IPS DF 19.7 (cell line): ENCODE measurements at regions not wholly inside any gene's neighbourhood (a gene's known extent, or its start where the extent isn't known, plus 50 kb on each side); places are given as distances from the start of the nearest gene placed in this dataset.

Source experiments
- DNase-seq: peaks from one replicate; pipeline ENCODE4 v3.0.0-alpha.2; 2013; ENCODE audit warnings: low read depth, low spot score

- no peak for DNase-seq
These were observed 630.0 kb upstream of the GRM3 start for GRCh38 chr7:86013662-86014061.

DNA sequence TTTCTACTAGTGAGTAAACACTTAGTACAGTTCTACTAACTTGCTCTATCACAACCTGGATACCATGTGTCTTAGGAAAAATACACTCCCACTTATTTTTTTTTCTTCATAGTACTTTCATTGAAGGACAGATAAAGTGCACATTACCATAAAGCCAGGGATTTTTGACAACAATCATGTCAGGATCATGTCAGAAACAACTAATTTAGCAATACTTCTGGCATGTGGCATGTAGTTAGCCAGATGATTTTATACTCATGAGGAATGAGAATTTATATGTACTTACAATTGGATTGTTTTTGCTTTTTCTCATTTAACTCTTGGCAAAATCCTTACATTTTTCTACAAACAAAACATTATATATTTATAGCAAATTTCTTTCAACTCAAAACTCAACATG is 630.7 kb upstream of the GRM3 start:
- DNase-seq, result no peak

DNA sequence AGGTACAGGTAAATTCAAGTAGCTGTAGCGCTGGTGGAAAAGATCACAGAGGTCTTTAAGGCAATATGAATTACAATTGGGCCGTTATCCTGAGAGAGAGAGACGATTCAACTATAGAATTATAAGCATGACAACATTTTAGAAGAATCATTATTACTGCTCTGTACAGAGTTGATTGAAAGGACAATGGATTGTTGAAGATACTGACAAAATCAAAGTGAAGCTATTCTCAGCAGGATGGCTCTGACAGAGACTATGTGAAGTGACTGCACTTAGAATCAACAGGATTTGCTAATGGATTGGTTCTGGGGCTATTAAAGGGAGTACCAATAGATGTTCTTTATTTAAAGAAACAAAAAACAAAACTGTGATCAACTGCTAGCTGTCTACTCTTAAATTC is 634.8 kb upstream of the GRM3 start:
- DNase-seq, result no peak

GRCh38 chr7:86006909-86007308 is 636.8 kb upstream of the GRM3 start:
- no peak for DNase-seq

DNA sequence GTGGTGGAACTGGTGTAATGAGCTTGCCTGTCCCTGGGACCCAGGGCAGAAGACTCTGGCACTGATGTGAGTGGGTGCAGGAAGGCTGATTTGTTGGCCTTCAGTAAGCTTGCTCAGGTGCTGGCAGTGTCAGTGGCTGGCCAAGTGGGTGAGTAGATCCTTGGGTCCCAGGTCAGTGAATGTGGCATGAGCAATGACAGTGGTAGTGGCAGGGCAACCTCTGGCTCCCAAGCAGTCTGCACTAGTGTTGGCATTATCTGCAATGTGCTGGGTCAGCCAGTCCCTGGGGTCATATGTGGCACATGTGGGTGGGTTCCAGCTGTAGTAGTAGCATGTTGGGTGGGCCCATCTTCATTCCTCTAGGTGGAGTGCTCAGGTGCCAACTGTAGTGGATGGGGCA is 640.9 kb upstream of the GRM3 start:
- no peak for DNase-seq

- DNase-seq, result no peak
These were observed 646.2 kb upstream of the GRM3 start for GRCh38 chr7:85997515-85997914.

- DNase-seq, result no peak
These were observed 648.6 kb upstream of the GRM3 start for GRCh38 chr7:85995101-85995500.

DNA sequence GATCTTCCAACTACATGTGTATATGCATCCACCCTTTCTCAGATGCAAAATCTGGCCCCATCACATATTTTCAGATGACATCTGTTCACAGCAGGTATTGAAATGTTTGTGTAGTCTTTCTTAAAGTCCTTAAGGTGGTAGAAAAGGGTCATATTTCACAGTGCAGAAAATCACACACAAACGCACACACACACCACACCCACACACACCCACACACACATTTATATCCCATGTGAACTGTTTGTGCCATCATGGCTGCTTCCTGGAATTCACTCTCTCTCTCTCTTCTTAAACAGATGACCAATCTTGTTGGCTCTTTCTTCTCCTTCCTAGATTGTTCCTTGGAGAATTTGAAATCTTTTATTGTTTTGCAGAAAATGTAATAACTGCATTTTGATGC is 663.0 kb upstream of the GRM3 start:
- DNase-seq, result no peak

GRCh38 chr7:85974176-85974575 is 669.5 kb upstream of the GRM3 start:
- no peak for DNase-seq

DNA sequence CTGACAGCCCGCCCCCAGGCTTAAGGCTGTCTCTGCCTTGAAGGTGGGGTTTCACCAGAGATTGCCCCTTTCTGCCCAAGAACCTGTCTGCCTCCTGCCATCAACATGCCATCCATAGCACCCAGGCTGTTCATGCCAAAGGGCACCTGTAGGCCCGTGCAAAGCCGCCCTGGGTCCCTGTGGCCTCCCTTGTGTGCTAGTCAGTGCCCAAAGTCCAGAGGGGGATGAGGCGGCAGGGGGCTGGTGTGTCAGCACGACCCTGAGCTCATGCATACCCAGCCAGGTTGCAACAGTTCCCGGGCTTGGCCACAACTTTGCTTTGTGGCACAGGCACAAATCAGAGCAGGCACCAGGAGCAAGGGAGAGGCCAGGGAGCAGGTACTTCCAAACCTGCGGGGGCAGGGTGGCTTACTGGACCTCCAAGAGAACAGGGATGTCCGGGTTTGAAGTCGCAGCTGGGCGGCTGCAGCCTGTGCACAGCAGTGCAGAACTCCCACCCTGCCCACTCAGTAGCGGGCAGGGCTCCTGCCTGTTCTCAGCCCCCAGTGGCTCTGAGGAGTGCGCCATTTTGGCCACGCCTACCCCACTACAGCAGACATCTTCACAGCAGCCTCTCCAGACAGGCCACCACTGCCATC is 671.1 kb upstream of the GRM3 start:
- no peak for DNase-seq

GRCh38 chr7:85954961-85955360 is 688.7 kb upstream of the GRM3 start:
- DNase-seq, result no peak

- DNase-seq, result no peak
These were observed 692.8 kb upstream of the GRM3 start for GRCh38 chr7:85950871-85951270.

GRCh38 chr7:85950418-85950817 is 693.3 kb upstream of the GRM3 start:
- no peak for DNase-seq

GRCh38 chr7:85947767-85948166 is 695.9 kb upstream of the GRM3 start:
- DNase-seq, result no peak

DNA sequence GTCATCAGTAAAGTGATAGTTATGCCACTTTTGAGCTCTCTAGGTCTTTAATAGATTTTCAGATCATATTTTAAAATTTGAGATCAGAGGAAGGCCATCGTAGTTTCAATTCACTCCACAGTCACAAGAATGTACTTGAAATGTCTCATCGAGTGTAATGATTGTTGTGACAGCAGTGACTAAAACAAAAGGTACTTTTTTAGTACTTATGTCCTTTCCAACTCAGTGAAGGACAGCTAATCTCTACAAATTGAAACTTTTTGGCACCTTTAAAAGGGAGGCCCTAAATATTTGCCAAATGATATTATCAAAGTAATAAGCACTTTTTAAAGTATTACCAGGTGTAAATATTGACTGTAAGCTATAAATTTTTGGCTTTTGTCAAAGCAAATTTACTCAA is 702.9 kb upstream of the GRM3 start:
- no peak for DNase-seq

DNA sequence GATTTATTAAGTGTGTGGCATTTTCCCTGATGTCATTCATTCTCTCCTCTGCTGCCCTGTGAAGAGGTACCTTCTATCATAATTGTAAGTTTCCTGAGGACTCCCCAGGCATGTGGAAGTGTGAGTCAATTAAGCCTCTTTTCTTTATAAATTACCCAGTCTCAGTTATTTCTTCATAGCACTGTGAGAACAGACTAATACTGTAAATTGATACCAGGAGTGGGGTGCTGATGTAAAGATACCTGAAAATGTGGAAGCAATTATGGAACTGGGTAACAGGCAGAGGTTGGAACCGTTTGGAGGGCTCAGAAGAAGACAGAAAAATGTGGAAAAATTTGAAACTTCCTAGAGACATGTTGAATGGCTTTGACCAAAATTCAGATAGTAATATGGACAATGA is 711.8 kb upstream of the GRM3 start:
- no peak for DNase-seq

DNA sequence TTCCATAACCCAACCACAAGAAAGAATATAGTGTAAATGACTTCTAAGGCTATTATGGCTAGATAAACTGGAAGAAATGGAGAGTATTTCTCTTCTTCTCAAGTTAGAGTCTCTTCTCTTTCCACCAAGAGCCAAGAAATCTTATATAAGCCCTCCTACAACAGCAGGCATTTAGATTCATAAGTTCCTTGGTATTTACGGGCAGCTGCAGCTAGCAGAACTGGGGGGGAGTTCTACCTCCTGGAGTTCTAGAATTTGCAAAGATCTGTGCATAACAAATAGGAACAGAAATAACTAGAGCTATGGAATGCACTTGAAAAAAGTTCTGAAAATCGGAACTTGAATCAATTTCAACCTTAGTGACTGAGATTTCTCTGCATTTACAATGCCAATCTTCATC is 715.2 kb upstream of the GRM3 start:
- peak; percentile 25 for DNase-seq

GRCh38 chr7:85927226-85927625 is 716.5 kb upstream of the GRM3 start:
- DNase-seq, result no peak

DNA sequence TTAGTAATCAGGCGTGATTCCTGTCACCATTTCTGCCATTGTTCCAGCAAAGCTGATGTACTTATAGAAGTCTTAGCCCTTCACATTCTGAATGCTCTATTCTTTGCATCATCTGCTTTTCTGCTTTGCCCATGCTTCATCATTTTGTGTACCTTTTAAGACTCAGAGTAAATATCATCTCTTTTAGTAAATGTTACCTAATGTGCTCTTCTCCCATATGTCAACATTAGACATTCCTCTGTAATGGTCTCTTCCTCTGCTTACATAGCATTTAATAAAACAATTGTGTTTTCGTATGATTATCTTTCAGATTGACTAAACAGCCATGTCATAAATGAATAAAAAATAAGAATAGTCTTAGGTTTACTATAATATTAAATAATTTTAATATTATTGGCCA is 719.6 kb upstream of the GRM3 start:
- DNase-seq, result no peak

GRCh38 chr7:85916016-85916415 is 727.7 kb upstream of the GRM3 start:
- no peak for DNase-seq

DNA sequence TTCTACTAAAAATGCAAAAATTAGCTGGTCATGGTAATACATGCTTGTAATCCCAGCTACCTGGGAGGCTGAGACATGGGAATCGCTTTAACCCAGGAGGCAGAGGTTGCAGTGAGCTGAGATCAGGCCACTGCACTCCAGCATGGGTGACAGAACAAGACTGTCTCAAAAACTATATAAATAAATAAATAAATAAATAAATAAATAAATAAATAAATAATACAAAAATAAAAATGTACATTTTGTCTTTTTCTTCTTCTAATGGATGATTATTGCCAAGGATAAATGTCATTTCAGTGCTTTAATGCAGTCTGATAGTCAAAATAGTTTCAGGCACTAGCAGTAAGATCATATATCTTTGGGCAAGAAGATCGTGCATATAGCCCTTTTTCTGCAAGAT is 727.6 kb upstream of the SEMA3D start:
- no peak for DNase-seq

DNA sequence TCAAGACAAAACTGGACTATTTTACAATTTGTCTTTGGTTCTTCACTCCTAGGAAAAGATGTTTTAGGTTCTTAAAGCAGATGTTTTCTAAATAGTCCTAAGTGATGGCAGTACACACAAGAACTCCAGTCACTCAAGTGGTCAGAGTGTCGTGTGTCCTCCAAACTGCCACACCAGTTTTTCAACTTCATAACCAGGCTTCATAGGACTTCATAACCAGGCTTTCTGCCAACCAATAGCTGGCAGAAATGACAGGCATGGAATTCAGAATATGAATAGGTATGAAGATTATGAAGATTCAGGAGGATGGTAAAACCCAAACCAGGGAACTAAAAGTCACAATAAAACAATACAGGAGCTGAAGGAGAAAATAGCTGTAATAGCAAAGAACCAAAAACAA is 721.2 kb upstream of the SEMA3D start:
- no peak for DNase-seq

DNA sequence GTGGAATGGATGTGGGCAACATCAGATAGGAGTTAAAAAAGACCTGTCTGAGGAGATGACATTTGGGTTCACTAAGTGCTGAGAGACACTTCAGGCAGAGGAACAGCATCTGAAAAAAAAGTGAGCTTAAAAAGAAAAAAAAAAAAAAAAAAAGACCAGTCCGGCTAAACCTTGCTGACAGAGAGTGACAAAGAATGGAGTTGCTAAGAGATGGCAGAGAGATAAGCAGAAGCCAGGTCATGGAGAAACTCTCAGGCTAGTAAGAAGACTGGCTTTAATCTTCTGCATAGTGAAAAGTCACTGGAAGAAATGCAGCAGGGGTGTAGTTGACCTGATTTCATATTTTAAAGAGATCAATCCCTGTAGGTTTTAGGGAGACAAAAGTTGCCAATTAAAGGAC is 711.1 kb upstream of the SEMA3D start:
- no peak for DNase-seq

DNA sequence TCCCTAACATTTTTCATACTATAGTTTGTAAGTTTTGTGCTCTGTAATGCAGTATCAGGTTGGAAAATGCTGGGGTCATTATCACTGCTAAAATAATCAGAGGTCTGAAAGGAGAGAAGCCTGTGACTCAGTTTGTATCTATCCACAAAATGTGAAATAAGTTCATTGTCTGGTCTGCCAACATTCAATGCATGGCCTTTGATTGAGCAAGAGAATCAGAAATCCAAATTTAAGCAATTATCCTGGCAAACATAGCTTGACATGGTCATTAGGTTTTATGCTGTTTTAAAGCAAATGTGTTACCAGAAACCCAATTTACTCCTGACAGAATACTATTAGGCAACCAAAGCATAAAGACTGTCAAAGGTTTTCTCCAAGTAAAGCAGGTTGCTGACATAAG is 709.7 kb upstream of the SEMA3D start:
- no peak for DNase-seq
